HepG2 (cell line): ENCODE measurements at regions not wholly inside any gene's neighbourhood (a gene's known extent, or its start where the extent isn't known, plus 50 kb on each side); places are given as distances from the start of the nearest gene placed in this dataset.

Experiments used
- ATAC-seq: fragments of 200-7000 bp; cut with Tn5 transposase; 3 replicates; pipeline ENCODE4 v1.9.1; 2020; ENCODE audit warnings: mild to moderate bottlenecking, moderate library complexity
- BruUV-seq: library from RNA; stranded (reverse); fragments of 400-500 nt; replicated peaks from 2 replicates; lab custom pipeline; 2021; lab: Mats Ljungman, UMichigan
- CTCF ChIA-PET: fragments of 300-600 bp; formaldehyde crosslinking; extraction: SDS; loops from one replicate; lab custom pipeline; 2021; ENCODE audit warnings: low total read pairs, inconsistent platforms, low intra/inter-chr PET ratio; lab: Yijun Ruan, JAX
- POLR2A ChIA-PET: fragments of 350-600 bp; sonication (Branson Sonifier 250); formaldehyde crosslinking; loops from one replicate; lab custom pipeline; 2020; ENCODE audit warnings: antibody characterized with exemption, inconsistent platforms; lab: Yijun Ruan, JAX
- DNase-seq: peaks from one replicate; pipeline ENCODE4 v3.0.0-alpha.2; 2015; ENCODE audit warnings: low spot score
- FAIRE-seq: peaks from 3 replicates; lab custom pipeline; 2011; peaks lifted over from hg19 to GRCh38; lab: Jason Lieb, UNC
- H2AFZ ChIP-seq: one replicate; pipeline ENCODE4 v1.6.1; 2011; ENCODE audit warnings: low read length, inconsistent platforms
- H3K27ac ChIP-seq: fragments of 300-600 bp; 3 replicates; pipeline ENCODE4 v1.8.0; 2011; ENCODE audit warnings: mixed run types, mild to moderate bottlenecking, mixed read lengths, low read length, inconsistent platforms; ENCODE audit not compliant: insufficient read depth; ENCODE audit errors: extremely low read length
- H3K27me3 ChIP-seq, 2 experiments: fragments of 200-600 bp in 1 of 2; 2 replicates in 1 of 2; 3 replicates in 1 of 2; pipeline versions ENCODE4 v1.6.0 to v1.8.0; 2011; ENCODE audit warnings: low read length in 2 of 2, mild to moderate bottlenecking in 2 of 2, moderate library complexity in 2 of 2, inconsistent platforms in 1 of 2; ENCODE audit not compliant: insufficient read depth in 2 of 2, control insufficient read depth in 1 of 2
- H3K36me3 ChIP-seq, 2 experiments: fragments of 200-600 bp in 1 of 2; replicated peaks in 1 of 2; 2 replicates in 1 of 2; 3 replicates in 1 of 2; pipeline versions ENCODE4 v1.5.1 to v1.8.0; 2011; ENCODE audit warnings: low read length in 2 of 2, inconsistent platforms in 1 of 2; ENCODE audit not compliant: insufficient read depth in 2 of 2, control insufficient read depth in 1 of 2
- H3K4me1 ChIP-seq: 2 replicates; pipeline ENCODE4 v1.5.1; 2012; ENCODE audit warnings: low read length, inconsistent platforms; ENCODE audit not compliant: insufficient read depth
- H3K4me2 ChIP-seq: 2 replicates; pipeline ENCODE4 v1.6.0; 2011; ENCODE audit warnings: low read depth, low read length, inconsistent platforms
- H3K4me3 ChIP-seq, 3 experiments: fragments of 200-600 bp in 1 of 3; sonication (generic), shearing (Covaris generic) in 1 of 3; replicated peaks in 1 of 3; 2 replicates each; pipeline ENCODE4 v1.5.1; 2011 to 2016; ENCODE audit warnings: low read length in 3 of 3, inconsistent platforms in 2 of 3, low read depth in 2 of 3, mild to moderate bottlenecking in 2 of 3, control low read depth in 1 of 3, mixed read lengths in 1 of 3; ENCODE audit not compliant: insufficient read depth in 1 of 3
- H3K79me2 ChIP-seq: one replicate; pipeline ENCODE4 v1.6.1; 2011; ENCODE audit warnings: low read length, inconsistent platforms; ENCODE audit not compliant: insufficient read depth
- H3K9ac ChIP-seq: 2 replicates; pipeline ENCODE4 v1.6.0; 2011; ENCODE audit warnings: mild to moderate bottlenecking, low read depth, low read length, inconsistent platforms; ENCODE audit not compliant: insufficient read depth
- H3K9me3 ChIP-seq: 2 replicates; pipeline ENCODE4 v1.5.1; 2012; ENCODE audit warnings: mild to moderate bottlenecking, low read length
- H4K20me1 ChIP-seq: 2 replicates; pipeline ENCODE4 v1.6.0; 2011; ENCODE audit warnings: inconsistent platforms, mild to moderate bottlenecking, low read length, moderate library complexity; ENCODE audit not compliant: insufficient read depth
- GATA4 ChIP-seq: sonication (generic); IDR thresholded peaks from 2 replicates; pipeline ENCODE4 v1.6.1; 2016; ENCODE audit warnings: antibody characterized with exemption, low read depth, borderline replicate concordance
- NFKB2 ChIP-seq: sonication (generic); formaldehyde crosslinking; IDR thresholded peaks from 2 replicates; pipeline ENCODE4 v1.4.0; 2020; ENCODE audit warnings: missing genetic modification reagents, borderline replicate concordance
- RARG ChIP-seq: sonication (generic); formaldehyde crosslinking; IDR thresholded peaks from 2 replicates; pipeline ENCODE4 v1.4.0; 2020; ENCODE audit warnings: low read depth, mild to moderate bottlenecking, missing genetic modification reagents
- SOX13 ChIP-seq, 3 experiments: fragments of 450-650 bp in 1 of 3; sonication (generic) in 1 of 3; formaldehyde crosslinking in 1 of 3; IDR thresholded peaks in 2 of 3; conservative IDR thresholded peaks in 1 of 3; 2 replicates each; pipeline versions ENCODE4 v1.5.0 to v1.6.1; 2016 to 2020; ENCODE audit warnings: antibody characterized with exemption in 1 of 3, mild to moderate bottlenecking in 1 of 3, missing compliant biosample characterization in 1 of 3, missing genetic modification reagents in 1 of 3, moderate library complexity in 1 of 3
- TBL1XR1 ChIP-seq: fragments of 150-350 bp; IDR thresholded peaks from 2 replicates; pipeline ENCODE4 v1.6.1; 2014; ENCODE audit warnings: borderline replicate concordance, low read length; ENCODE audit not compliant: partially characterized antibody
- ZNF333 ChIP-seq: sonication (generic); formaldehyde crosslinking; IDR thresholded peaks from 2 replicates; pipeline ENCODE4 v1.4.0; 2020; ENCODE audit warnings: mild to moderate bottlenecking, missing genetic modification reagents, borderline replicate concordance
- WGBS: methylation state at CpG from one replicate; pipeline ENCODE4 v1.1.6; 2017; ENCODE audit warnings: low lambda C conversion rate; 5-methylcytosine and 5-hydroxymethylcytosine counted together
- in situ Hi-C: cut with HindIII; loops from 2 replicates; pipeline ENCODE4 v1.10.0; 2017; ENCODE audit warnings: low pct_unique_long_range_greater_than_20kb; ENCODE audit not compliant: extremely low pct_ligation_motif_present
- intact Hi-C: fragments of 100-400 bp; cut with micrococcal nuclease; formaldehyde crosslinking; loops from one replicate; pipeline ENCODE4 v1.10.0; 2022; ENCODE audit not compliant: unreplicated experiment
- TF ChIP-seq, protein P1 (sequence below): sonication (generic); formaldehyde crosslinking; IDR thresholded peaks from 2 replicates; pipeline ENCODE4 v1.8.0; 2022; ENCODE audit warnings: missing genetic modification reagents, mild to moderate bottlenecking, borderline replicate concordance
- TF ChIP-seq, protein P2 (sequence below): sonication (generic); formaldehyde crosslinking; IDR thresholded peaks from 2 replicates; pipeline ENCODE4 v1.4.0; 2020; ENCODE audit warnings: missing genetic modification reagents

DNA sequence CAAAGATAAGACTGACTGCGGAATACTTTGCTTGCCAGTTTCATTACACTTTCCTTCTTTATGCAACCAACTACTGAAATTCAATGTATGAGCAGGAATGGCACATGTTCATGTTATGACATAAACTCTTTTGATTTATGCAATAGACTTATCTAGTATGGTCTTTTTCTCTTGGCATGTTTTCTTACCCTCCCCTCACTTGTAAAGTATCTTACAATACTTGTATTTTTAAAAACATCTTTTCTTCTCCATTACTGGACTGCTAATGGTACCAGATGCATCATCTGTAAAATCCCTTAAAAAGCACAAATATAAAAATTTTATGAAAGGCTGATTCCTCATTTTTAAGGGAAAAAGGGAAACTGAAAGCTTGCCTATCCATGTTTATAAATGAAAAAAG lies 373.8 kb downstream of the ZEB2 start:
- no peak for FAIRE-seq
- H3K4me2 ChIP-seq: no peak overlapping the region
- no peaks in the 10 kb centered on the region for H3K27me3 ChIP-seq
- DNase-seq: no peak
- no peaks in the 10 kb centered on the region for H3K79me2 ChIP-seq
- WGBS: 52% methylated on average over 1 of the region's 1 CpG
- no peak overlapping the region for H3K9ac ChIP-seq
- no peak for TF ChIP-seq ZNF333 (CRISPR knock-in tag)
- no peak for TF ChIP-seq TBL1XR1
- no peak for TF ChIP-seq SOX13 (IDR thresholded peaks at IDR 0.05)
- TF ChIP-seq SOX13 (CRISPR knock-in tag; conservative IDR thresholded peaks at IDR 0.05 in 1 of 2, IDR thresholded peaks at IDR 0.05 in 1 of 2): no peak
- no peak for TF ChIP-seq GATA4
- no peak for TF ChIP-seq RARG (CRISPR knock-in tag)
- no peak for TF ChIP-seq NFKB2 (CRISPR knock-in tag)
- TF ChIP-seq, protein P1, sequence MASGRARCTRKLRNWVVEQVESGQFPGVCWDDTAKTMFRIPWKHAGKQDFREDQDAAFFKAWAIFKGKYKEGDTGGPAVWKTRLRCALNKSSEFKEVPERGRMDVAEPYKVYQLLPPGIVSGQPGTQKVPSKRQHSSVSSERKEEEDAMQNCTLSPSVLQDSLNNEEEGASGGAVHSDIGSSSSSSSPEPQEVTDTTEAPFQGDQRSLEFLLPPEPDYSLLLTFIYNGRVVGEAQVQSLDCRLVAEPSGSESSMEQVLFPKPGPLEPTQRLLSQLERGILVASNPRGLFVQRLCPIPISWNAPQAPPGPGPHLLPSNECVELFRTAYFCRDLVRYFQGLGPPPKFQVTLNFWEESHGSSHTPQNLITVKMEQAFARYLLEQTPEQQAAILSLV (CRISPR knock-in tag): no peak
- TF ChIP-seq, protein P2, sequence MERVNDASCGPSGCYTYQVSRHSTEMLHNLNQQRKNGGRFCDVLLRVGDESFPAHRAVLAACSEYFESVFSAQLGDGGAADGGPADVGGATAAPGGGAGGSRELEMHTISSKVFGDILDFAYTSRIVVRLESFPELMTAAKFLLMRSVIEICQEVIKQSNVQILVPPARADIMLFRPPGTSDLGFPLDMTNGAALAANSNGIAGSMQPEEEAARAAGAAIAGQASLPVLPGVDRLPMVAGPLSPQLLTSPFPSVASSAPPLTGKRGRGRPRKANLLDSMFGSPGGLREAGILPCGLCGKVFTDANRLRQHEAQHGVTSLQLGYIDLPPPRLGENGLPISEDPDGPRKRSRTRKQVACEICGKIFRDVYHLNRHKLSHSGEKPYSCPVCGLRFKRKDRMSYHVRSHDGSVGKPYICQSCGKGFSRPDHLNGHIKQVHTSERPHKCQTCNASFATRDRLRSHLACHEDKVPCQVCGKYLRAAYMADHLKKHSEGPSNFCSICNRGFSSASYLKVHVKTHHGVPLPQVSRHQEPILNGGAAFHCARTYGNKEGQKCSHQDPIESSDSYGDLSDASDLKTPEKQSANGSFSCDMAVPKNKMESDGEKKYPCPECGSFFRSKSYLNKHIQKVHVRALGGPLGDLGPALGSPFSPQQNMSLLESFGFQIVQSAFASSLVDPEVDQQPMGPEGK (CRISPR knock-in tag): no peak
- TF ChIP-seq, all 625 proteins: peak for 0
- in situ Hi-C loops (no loop called here), intact Hi-C loops (no loop called here)
- ATAC-seq: no peak
- Histone ChIP-seq H3K9me3 (no peaks in the 10 kb centered on the region), H3K4me3 (no peak overlapping the region), H2AFZ (no peak overlapping the region), H3K27ac (no peak overlapping the region), H4K20me1 (no peaks in the 10 kb centered on the region), H3K36me3 (no peaks in the 10 kb centered on the region), H3K4me1 (no peaks in the 10 kb centered on the region)
- ChIA-PET CTCF (no interaction called here), POLR2A (no interaction called here)
- no TSS peak for BruUV-seq
